ENCODE measurements at regions not wholly inside any gene's neighbourhood (a gene's known extent, or its start where the extent isn't known, plus 50 kb on each side); places are given as distances from the start of the nearest gene placed in this dataset.

GRCh38 chr7:81604075-81604807, 165.6 kb downstream of the HGF start:
- TF ChIP-seq CHD2 (IDR thresholded peaks at IDR 0.05; ENCODE audit: low read length, partially characterized antibody) = no peak
- no peak for TF ChIP-seq RAD21 (conservative IDR thresholded peaks at IDR 0.05 in 1 of 2, IDR thresholded peaks at IDR 0.05 in 1 of 2)
- TF ChIP-seq CTCF (IDR thresholded peaks at IDR 0.05) = no peak
